PC-9 (cell line): ENCODE measurements at regions not wholly inside any gene's neighbourhood (a gene's known extent, or its start where the extent isn't known, plus 50 kb on each side); places are given as distances from the start of the nearest gene placed in this dataset.

Source experiments
- BruUV-seq: library from RNA; stranded (reverse); fragments of 400-500 nt; replicated peaks from 2 replicates; lab custom pipeline; 2021; lab: Mats Ljungman, UMichigan
- CTCF ChIA-PET: fragments of 300-600 bp; sonication (Branson Sonifier 250); formaldehyde crosslinking; loops from one replicate; lab custom pipeline; 2022; ENCODE audit warnings: antibody characterized with exemption; lab: Charles Lee
- POLR2A ChIA-PET: fragments of 300-600 bp; sonication (Branson Sonifier 250); formaldehyde crosslinking; loops from one replicate; lab custom pipeline; 2022; ENCODE audit warnings: antibody characterized with exemption; ENCODE audit not compliant: unreplicated experiment; lab: Charles Lee
- DNase-seq, 2 experiments: peaks; one replicate each; pipeline versions ENCODE4 v3.0.0 to v3.0.0-alpha.2; 2015 to 2022; ENCODE audit warnings: mixed read lengths in 1 of 2
- H2AFZ ChIP-seq: fragments of 200-600 bp; sonication (generic); 2 replicates; pipeline ENCODE4 v1.8.1; 2017; ENCODE audit warnings: antibody characterized with exemption
- H3F3A ChIP-seq: fragments of 200-600 bp; sonication (generic); 2 replicates; pipeline ENCODE4 v1.8.1; 2017; ENCODE audit warnings: antibody characterized with exemption, mild to moderate bottlenecking, low read depth; ENCODE audit not compliant: insufficient read depth
- H3K27ac ChIP-seq: fragments of 200-600 bp; sonication (generic); 2 replicates; pipeline ENCODE4 v1.6.1; 2016; ENCODE audit warnings: mixed run types
- H3K27me3 ChIP-seq: fragments of 200-600 bp; sonication (generic); 2 replicates; pipeline ENCODE4 v1.6.1; 2016; ENCODE audit warnings: low read depth, mixed run types; ENCODE audit not compliant: insufficient read depth
- H3K36me3 ChIP-seq: fragments of 200-600 bp; sonication (generic); 2 replicates; pipeline ENCODE4 v1.6.1; 2016; ENCODE audit warnings: low read depth, mixed run types
- H3K4me1 ChIP-seq: fragments of 200-600 bp; sonication (generic); replicated peaks from 2 replicates; pipeline ENCODE4 v1.6.1; 2016; ENCODE audit warnings: mixed run types; ENCODE audit not compliant: insufficient read depth
- H3K4me2 ChIP-seq: fragments of 200-600 bp; sonication (generic); 2 replicates; pipeline ENCODE4 v1.6.1; 2017; ENCODE audit warnings: mixed run types
- H3K4me3 ChIP-seq: fragments of 200-600 bp; sonication (generic); 2 replicates; pipeline ENCODE4 v1.6.1; 2016; ENCODE audit warnings: mixed run types
- H3K79me2 ChIP-seq: fragments of 200-600 bp; sonication (generic); 2 replicates; pipeline ENCODE4 v1.6.1; 2017; ENCODE audit warnings: low read depth, mixed run types
- H3K9me2 ChIP-seq: fragments of 200-600 bp; sonication (generic); 2 replicates; pipeline ENCODE4 v1.8.1; 2017; ENCODE audit warnings: mild to moderate bottlenecking; ENCODE audit not compliant: insufficient read depth
- H3K9me3 ChIP-seq: fragments of 200-600 bp; sonication (generic); 2 replicates; pipeline ENCODE4 v1.8.1; 2016; ENCODE audit warnings: low read depth; ENCODE audit not compliant: insufficient read depth
- H4K20me1 ChIP-seq: fragments of 200-600 bp; sonication (generic); 2 replicates; pipeline ENCODE4 v1.8.1; 2017; ENCODE audit not compliant: insufficient read depth
- CTCF ChIP-seq: fragments of 200-600 bp; sonication (generic); conservative IDR thresholded peaks from 2 replicates; pipeline ENCODE4 v1.6.1; 2017; ENCODE audit warnings: mixed run types, antibody characterized with exemption, mild to moderate bottlenecking, moderate library complexity
- EZH2 ChIP-seq: fragments of 200-600 bp; sonication (generic); IDR thresholded peaks from 2 replicates; pipeline ENCODE4 v1.8.0; 2017; ENCODE audit warnings: antibody characterized with exemption, low read depth
- intact Hi-C: fragments of 100-400 bp; cut with micrococcal nuclease; formaldehyde crosslinking; loops from one replicate; pipeline ENCODE4 v1.10.0; 2022; ENCODE audit not compliant: unreplicated experiment

GRCh38 chr1:212179394-212180076, 105.7 kb upstream of the PPP2R5A start:
- ChIA-PET POLR2A (interaction anchor here (0.6 kb wide), 1 partner anchor 198 kb away, joined by 3 read pairs; no protein-coding TSS in a partner anchor), CTCF (interaction anchor here (0.6 kb wide), 1 partner anchor 44 kb away, joined by 4 read pairs; no protein-coding TSS in a partner anchor)
- Histone ChIP-seq H3K4me3 (no peak overlapping the region), H2AFZ (0 out of 2 replicates have a peak overlapping the region, but pooled peaks have one; percentile 15), H3K9me2 (no peaks in the 10 kb centered on the region), H3K4me2 (peak overlapping the region; percentile 29; the same call in 1 of the 2 replicates), H3K79me2 (no peaks in the 10 kb centered on the region), H3K4me1 (peaks cover 4% of the 10 kb centered on the region; the same call in 1 of the 2 replicates), H4K20me1 (no peaks in the 10 kb centered on the region), H3K9me3 (no peaks in the 10 kb centered on the region), H3K27ac (no peak overlapping the region), H3K27me3 (no peaks in the 10 kb centered on the region), H3F3A (no peaks in the 10 kb centered on the region; the same call in 1 of the 2 replicates), H3K36me3 (no peaks in the 10 kb centered on the region)
- intact Hi-C loops, result loop anchor here (10.0 kb wide), 1 partner anchor 105 kb away; the partner anchor contains the start of gene PPP2R5A
- no peak for TF ChIP-seq EZH2
- TF ChIP-seq CTCF, result no peak
- BruUV-seq, result no TSS peak
- DNase-seq, result peak; percentile 29 to 74

GRCh38 chr1:212181015-212181882, 104.0 kb upstream of the PPP2R5A start:
- Histone ChIP-seq H3K4me1 (peaks cover 4% of the 10 kb centered on the region; the same call in 1 of the 2 replicates), H3K9me3 (no peaks in the 10 kb centered on the region), H3K27ac (no peak overlapping the region), H3K36me3 (no peaks in the 10 kb centered on the region), H3F3A (no peaks in the 10 kb centered on the region; the same call in 1 of the 2 replicates), H3K79me2 (no peaks in the 10 kb centered on the region), H3K4me2 (no peak overlapping the region), H4K20me1 (no peaks in the 10 kb centered on the region), H3K27me3 (no peaks in the 10 kb centered on the region), H3K4me3 (no peak overlapping the region), H2AFZ (no peak overlapping the region), H3K9me2 (no peaks in the 10 kb centered on the region)
- BruUV-seq, result no TSS peak
- intact Hi-C loops, result loop anchor here (10.0 kb wide), 1 partner anchor 104 kb away; the partner anchor contains the start of gene PPP2R5A
- DNase-seq, result no peak
- no peak for TF ChIP-seq CTCF
- no peak for TF ChIP-seq EZH2
- CTCF ChIA-PET, result no interaction called here
- POLR2A ChIA-PET, result no interaction called here

GRCh38 chr1:212182171-212182570, 103.0 kb upstream of the PPP2R5A start:
- Histone ChIP-seq H3K27ac (no peak overlapping the region), H3F3A (no peaks in the 10 kb centered on the region; the same call in 1 of the 2 replicates), H3K9me3 (no peaks in the 10 kb centered on the region), H3K36me3 (no peaks in the 10 kb centered on the region), H4K20me1 (no peaks in the 10 kb centered on the region), H3K27me3 (no peaks in the 10 kb centered on the region), H3K9me2 (no peaks in the 10 kb centered on the region), H3K79me2 (no peaks in the 10 kb centered on the region), H2AFZ (no peak overlapping the region), H3K4me3 (no peak overlapping the region), H3K4me2 (no peak overlapping the region), H3K4me1 (peaks cover 4% of the 10 kb centered on the region; the same call in 1 of the 2 replicates)
- CTCF ChIA-PET, result no interaction called here
- intact Hi-C loops, result loop anchor here (10.0 kb wide), 1 partner anchor 103 kb away; the partner anchor contains the start of gene PPP2R5A
- TF ChIP-seq CTCF (no peak), EZH2 (no peak)
- no peak for DNase-seq
- POLR2A ChIA-PET, result no interaction called here
- BruUV-seq, result no TSS peak
